Progenitor cell of endocrine pancreas (in vitro differentiated cells): ENCODE measurements at regions not wholly inside any gene's neighbourhood (a gene's known extent, or its start where the extent isn't known, plus 50 kb on each side); places are given as distances from the start of the nearest gene placed in this dataset.

Experiments used
- DNase-seq: peaks from one replicate; pipeline ENCODE4 v3.0.0; 2021; ENCODE audit warnings: low spot score; ENCODE audit not compliant: unreplicated experiment
- H3K27ac Mint-ChIP-seq: 2 replicates; pipeline ENCODE4 v1.8.0; 2021; ENCODE audit warnings: mild to moderate bottlenecking, moderate library complexity, mixed read lengths
- H3K27me3 Mint-ChIP-seq: 2 replicates; pipeline ENCODE4 v1.8.0; 2021; ENCODE audit warnings: mixed read lengths
- H3K36me3 Mint-ChIP-seq: 2 replicates; pipeline ENCODE4 v1.8.0; 2022; ENCODE audit warnings: mixed read lengths; ENCODE audit not compliant: insufficient read depth
- H3K4me1 Mint-ChIP-seq: 2 replicates; pipeline ENCODE4 v1.8.0; 2021; ENCODE audit warnings: low read depth, mixed read lengths
- H3K4me3 Mint-ChIP-seq: 2 replicates; pipeline ENCODE4 v1.8.0; 2021; ENCODE audit warnings: low read depth, mild to moderate bottlenecking, moderate library complexity, mixed read lengths
- H3K9me3 Mint-ChIP-seq: 2 replicates; pipeline ENCODE4 v1.8.0; 2021; ENCODE audit warnings: low read depth, mixed read lengths
- TF ChIP-seq, protein P1 (sequence below): fragments of 200-600 bp; sonication (generic); IDR thresholded peaks from one replicate; pipeline ENCODE4 v1.5.0; 2021; ENCODE audit warnings: antibody characterized with exemption, mild to moderate bottlenecking; ENCODE audit not compliant: unreplicated experiment

DNA sequence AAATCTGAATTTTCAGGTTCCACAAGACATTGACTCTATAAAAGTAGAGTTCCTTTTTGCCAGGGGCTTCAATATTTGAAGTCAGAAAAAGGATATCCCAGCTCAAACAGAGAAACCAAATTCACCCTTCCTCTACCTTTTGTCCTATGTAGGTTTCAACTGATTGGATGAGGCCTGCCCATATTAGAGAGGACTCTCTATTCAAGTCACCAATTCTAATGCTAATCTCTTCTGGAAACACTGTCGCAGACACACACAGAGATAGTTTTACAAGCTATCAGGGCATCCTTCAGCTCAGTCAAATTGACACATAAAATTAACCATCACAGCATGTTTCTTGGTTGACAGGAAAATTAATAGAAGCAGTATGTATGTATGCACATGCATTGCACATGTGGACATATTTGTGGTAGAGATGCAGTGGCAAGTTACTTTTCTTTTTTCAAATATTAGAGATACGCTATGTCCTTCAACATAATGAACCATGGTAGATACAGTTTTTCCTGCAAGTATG is 207.1 kb downstream of the RAD51AP2 start:
- peaks cover 6% of the 10 kb centered on the region for H3K4me1 Mint-ChIP-seq
- TF ChIP-seq, protein P1, sequence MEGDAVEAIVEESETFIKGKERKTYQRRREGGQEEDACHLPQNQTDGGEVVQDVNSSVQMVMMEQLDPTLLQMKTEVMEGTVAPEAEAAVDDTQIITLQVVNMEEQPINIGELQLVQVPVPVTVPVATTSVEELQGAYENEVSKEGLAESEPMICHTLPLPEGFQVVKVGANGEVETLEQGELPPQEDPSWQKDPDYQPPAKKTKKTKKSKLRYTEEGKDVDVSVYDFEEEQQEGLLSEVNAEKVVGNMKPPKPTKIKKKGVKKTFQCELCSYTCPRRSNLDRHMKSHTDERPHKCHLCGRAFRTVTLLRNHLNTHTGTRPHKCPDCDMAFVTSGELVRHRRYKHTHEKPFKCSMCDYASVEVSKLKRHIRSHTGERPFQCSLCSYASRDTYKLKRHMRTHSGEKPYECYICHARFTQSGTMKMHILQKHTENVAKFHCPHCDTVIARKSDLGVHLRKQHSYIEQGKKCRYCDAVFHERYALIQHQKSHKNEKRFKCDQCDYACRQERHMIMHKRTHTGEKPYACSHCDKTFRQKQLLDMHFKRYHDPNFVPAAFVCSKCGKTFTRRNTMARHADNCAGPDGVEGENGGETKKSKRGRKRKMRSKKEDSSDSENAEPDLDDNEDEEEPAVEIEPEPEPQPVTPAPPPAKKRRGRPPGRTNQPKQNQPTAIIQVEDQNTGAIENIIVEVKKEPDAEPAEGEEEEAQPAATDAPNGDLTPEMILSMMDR, result no peak
- no peaks in the 10 kb centered on the region for H3K9me3 Mint-ChIP-seq
- no peaks in the 10 kb centered on the region for H3K36me3 Mint-ChIP-seq
- no peak for DNase-seq
- H3K4me3 Mint-ChIP-seq, result no peak overlapping the region
- H3K27me3 Mint-ChIP-seq, result peaks cover 3% of the 10 kb centered on the region
- no peak overlapping the region for H3K27ac Mint-ChIP-seq

DNA sequence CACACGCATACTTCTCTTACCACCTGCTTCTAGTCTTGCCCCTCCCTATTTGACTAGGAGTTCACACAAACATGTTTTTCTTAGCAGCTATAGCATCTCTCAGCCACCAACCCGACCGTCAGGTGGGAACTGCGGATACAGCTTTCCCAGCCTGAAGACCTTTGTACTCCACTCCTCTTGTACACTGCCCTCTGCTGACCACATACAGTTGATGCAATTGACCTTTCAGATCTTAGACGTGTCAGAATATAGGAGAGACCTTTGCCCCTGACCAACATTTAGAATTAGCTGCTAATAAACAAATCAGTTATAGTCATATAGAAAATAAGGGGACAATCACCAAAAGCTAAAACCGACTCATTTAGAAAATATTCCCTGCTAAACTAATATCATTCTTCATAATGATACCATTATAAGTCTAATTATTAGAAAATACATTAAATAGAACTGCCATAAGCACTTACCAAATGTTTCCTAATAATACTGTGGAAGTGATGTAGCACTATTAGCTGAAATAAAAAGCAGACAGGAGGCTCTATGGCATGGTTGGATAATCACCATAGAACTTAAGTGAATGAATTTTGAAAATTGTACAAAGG is 208.4 kb downstream of the RAD51AP2 start:
- DNase-seq, result peak; percentile 48
- H3K27ac Mint-ChIP-seq, result no peak overlapping the region
- peaks cover 3% of the 10 kb centered on the region for H3K27me3 Mint-ChIP-seq
- no peak overlapping the region for H3K4me3 Mint-ChIP-seq
- TF ChIP-seq, protein P1, result peak; percentile 86
- H3K9me3 Mint-ChIP-seq, result no peaks in the 10 kb centered on the region
- no peaks in the 10 kb centered on the region for H3K36me3 Mint-ChIP-seq
- H3K4me1 Mint-ChIP-seq, result peaks cover 16% of the 10 kb centered on the region

DNA sequence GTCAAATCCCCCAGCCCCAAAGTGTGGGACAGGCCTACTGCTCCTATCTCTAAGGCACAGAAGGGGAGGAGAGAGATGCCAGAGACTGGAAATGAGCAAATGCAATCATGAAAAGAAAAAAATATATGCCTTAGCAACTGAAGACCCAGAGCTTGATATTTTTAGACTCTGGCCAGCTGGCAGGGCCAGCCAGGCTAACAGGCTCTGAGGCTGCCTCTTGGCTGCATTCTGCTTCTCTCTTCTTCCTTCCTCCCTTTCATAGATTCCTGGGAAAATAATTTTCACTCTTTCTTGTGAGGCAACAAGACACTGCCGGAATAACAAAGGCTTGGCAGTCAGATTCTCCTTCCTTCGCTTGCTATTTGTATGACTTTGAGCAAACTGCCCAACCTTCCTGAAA is 209.1 kb downstream of the RAD51AP2 start:
- DNase-seq, result no peak
- H3K9me3 Mint-ChIP-seq, result no peaks in the 10 kb centered on the region
- H3K4me3 Mint-ChIP-seq, result no peak overlapping the region
- H3K27ac Mint-ChIP-seq, result no peak overlapping the region
- H3K36me3 Mint-ChIP-seq, result no peaks in the 10 kb centered on the region
- H3K4me1 Mint-ChIP-seq, result peaks cover 16% of the 10 kb centered on the region
- peaks cover 3% of the 10 kb centered on the region for H3K27me3 Mint-ChIP-seq
- TF ChIP-seq, protein P1, result no peak

DNA sequence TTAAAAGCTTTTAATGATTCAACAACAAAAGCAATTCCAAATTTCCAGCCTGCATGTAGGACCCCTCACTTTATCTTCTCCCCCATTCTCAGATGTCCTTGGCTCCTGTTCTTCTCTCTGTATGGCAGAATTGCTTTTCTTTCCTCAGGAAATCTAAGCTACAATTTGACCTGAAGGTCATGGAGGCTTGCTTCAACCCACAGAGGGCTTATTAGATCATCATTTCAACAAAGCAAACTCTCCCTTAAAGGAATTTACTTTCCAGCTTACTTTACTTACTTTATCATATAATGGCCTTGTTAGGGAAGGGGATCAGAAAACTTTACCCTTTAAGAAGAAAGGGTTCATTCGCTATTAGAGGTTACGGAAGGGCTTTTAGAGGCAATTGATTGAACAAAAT is 211.5 kb downstream of the RAD51AP2 start:
- TF ChIP-seq, protein P1, result no peak
- Mint-ChIP-seq H3K27me3 (peaks cover 9% of the 10 kb centered on the region), H3K9me3 (no peaks in the 10 kb centered on the region), H3K36me3 (no peaks in the 10 kb centered on the region), H3K4me3 (no peak overlapping the region), H3K4me1 (peaks cover 16% of the 10 kb centered on the region), H3K27ac (no peak overlapping the region)
- DNase-seq, result no peak

DNA sequence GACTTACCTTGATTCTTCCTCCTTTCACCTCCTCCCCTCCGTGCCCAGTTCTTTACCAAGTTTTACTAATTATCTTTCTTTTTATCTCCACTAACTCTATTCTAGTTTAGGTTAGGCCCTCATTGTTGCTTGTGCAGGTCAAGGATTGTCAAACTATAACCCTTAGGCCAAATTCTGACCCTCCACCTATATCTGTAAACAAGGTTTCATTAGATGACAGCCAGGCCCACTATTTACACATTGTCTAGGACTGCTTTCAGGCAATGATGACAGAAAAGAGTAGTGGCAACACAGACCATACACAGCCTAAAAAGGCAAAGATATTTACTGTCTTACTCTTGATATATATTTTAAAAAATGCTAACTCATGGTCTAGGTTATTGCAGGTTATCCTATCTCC is 212.0 kb downstream of the RAD51AP2 start:
- peaks cover 14% of the 10 kb centered on the region for H3K27me3 Mint-ChIP-seq
- H3K4me1 Mint-ChIP-seq, result peaks cover 16% of the 10 kb centered on the region
- H3K9me3 Mint-ChIP-seq, result no peaks in the 10 kb centered on the region
- H3K36me3 Mint-ChIP-seq, result no peaks in the 10 kb centered on the region
- no peak overlapping the region for H3K4me3 Mint-ChIP-seq
- TF ChIP-seq, protein P1, result no peak
- no peak overlapping the region for H3K27ac Mint-ChIP-seq
- no peak for DNase-seq
